ENCODE measurements at regions not wholly inside any gene's neighbourhood (a gene's known extent, or its start where the extent isn't known, plus 50 kb on each side); places are given as distances from the start of the nearest gene placed in this dataset.

- intact Hi-C loops (cut with micrococcal nuclease) = no loop called here
- no peak overlapping the region for H3K27ac Mint-ChIP-seq
- POLR2A ChIA-PET = no interaction called here
Measured at GRCh38 chr5:24783596-24783995, 138.8 kb upstream of the CDH10 start.

GRCh38 chr5:24777392-24777791, 132.6 kb upstream of the CDH10 start:
- Histone ChIP-seq H3K4me3 (ENCODE audit: low read length) (no peak overlapping the region), H3K9me3 (ENCODE audit: control insufficient read depth in 2 of 3, low read length in 3 of 3) (no peaks in the 10 kb centered on the region), H3K27ac (ENCODE audit: low read depth, low read length) (no peak overlapping the region), H3K4me1 (ENCODE audit: control insufficient read depth in 2 of 2, insufficient read depth in 2 of 2, low read length in 2 of 2) (no peaks in the 10 kb centered on the region), H3K27me3 (ENCODE audit: control insufficient read depth in 2 of 2, insufficient read depth in 2 of 2, low read length in 2 of 2) (no peaks in the 10 kb centered on the region), H3K36me3 (ENCODE audit: control insufficient read depth in 2 of 3, insufficient read depth in 3 of 3, low read length in 3 of 3) (no peaks in the 10 kb centered on the region)
- no peaks in the 10 kb centered on the region for H3K27me3 Mint-ChIP-seq
- ChIA-PET CTCF (no interaction called here), POLR2A (no interaction called here)
- DNase-seq = no peak
- no peak overlapping the region for H3K27ac Mint-ChIP-seq
- H3K9me3 Mint-ChIP-seq = peaks cover 0 to 33% (median 12%) of the 10 kb centered on the region in 11 donors
- H3K4me3 Mint-ChIP-seq = no peak overlapping the region
- intact Hi-C loops (cut with micrococcal nuclease) = no loop called here
- H3K4me1 Mint-ChIP-seq = no peaks in the 10 kb centered on the region
- no peaks in the 10 kb centered on the region for H3K36me3 Mint-ChIP-seq
- ATAC-seq = no peak

More at GRCh38 chr5:24783596-24783995, 138.8 kb upstream of the CDH10 start:
- Mint-ChIP-seq H3K9me3 (peaks cover 0 to 24% (median 7%) of the 10 kb centered on the region in 11 donors), H3K4me3 (no peak overlapping the region), H3K27me3 (no peaks in the 10 kb centered on the region), H3K4me1 (no peaks in the 10 kb centered on the region), H3K36me3 (peaks cover 0 to 4% (median 0%) of the 10 kb centered on the region in 5 donors)
- no peak for DNase-seq
- CTCF ChIA-PET = no interaction called here
- Histone ChIP-seq H3K27me3 (ENCODE audit: control insufficient read depth in 2 of 2, insufficient read depth in 2 of 2, low read length in 2 of 2) (no peaks in the 10 kb centered on the region), H3K4me1 (ENCODE audit: control insufficient read depth in 2 of 2, insufficient read depth in 2 of 2, low read length in 2 of 2) (no peaks in the 10 kb centered on the region), H3K4me3 (ENCODE audit: low read length) (no peak overlapping the region), H3K9me3 (ENCODE audit: control insufficient read depth in 2 of 3, low read length in 3 of 3) (no peaks in the 10 kb centered on the region), H3K36me3 (ENCODE audit: control insufficient read depth in 2 of 3, insufficient read depth in 3 of 3, low read length in 3 of 3) (no peaks in the 10 kb centered on the region), H3K27ac (ENCODE audit: low read depth, low read length) (no peak overlapping the region)
- no peak for ATAC-seq

GRCh38 chr5:24773261-24773660, 128.5 kb upstream of the CDH10 start:
- DNase-seq = no peak
- H3K36me3 ChIP-seq (ENCODE audit: control insufficient read depth in 2 of 3, insufficient read depth in 3 of 3, low read length in 3 of 3) = no peaks in the 10 kb centered on the region
- ChIA-PET POLR2A (no interaction called here), CTCF (no interaction called here)
- H3K4me1 Mint-ChIP-seq = peaks cover 0 to 2% (median 0%) of the 10 kb centered on the region in 7 donors
- no peak overlapping the region for H3K4me3 ChIP-seq (ENCODE audit: low read length)
- no peak overlapping the region for H3K27ac ChIP-seq (ENCODE audit: low read depth, low read length)
- H3K27me3 ChIP-seq (ENCODE audit: control insufficient read depth in 2 of 2, insufficient read depth in 2 of 2, low read length in 2 of 2) = no peaks in the 10 kb centered on the region
- ATAC-seq = no peak
- H3K27ac Mint-ChIP-seq = no peak overlapping the region
- intact Hi-C loops (cut with micrococcal nuclease) = no loop called here
- H3K4me1 ChIP-seq (ENCODE audit: control insufficient read depth in 2 of 2, insufficient read depth in 2 of 2, low read length in 2 of 2) = no peaks in the 10 kb centered on the region
- no peaks in the 10 kb centered on the region for H3K36me3 Mint-ChIP-seq
- H3K4me3 Mint-ChIP-seq = no peak overlapping the region
- H3K9me3 ChIP-seq (ENCODE audit: control insufficient read depth in 2 of 3, low read length in 3 of 3) = no peaks in the 10 kb centered on the region
- H3K27me3 Mint-ChIP-seq = no peaks in the 10 kb centered on the region
- peaks cover 3 to 35% (median 9%) of the 10 kb centered on the region in 11 donors for H3K9me3 Mint-ChIP-seq

GRCh38 chr5:24767086-24767485, 122.3 kb upstream of the CDH10 start:
- ATAC-seq = no peak
- POLR2A ChIA-PET = no interaction called here
- Histone ChIP-seq H3K9me3 (ENCODE audit: control insufficient read depth in 2 of 3, low read length in 3 of 3) (peaks cover 0 to 14% (median 0%) of the 10 kb centered on the region in 3 experiments), H3K4me3 (ENCODE audit: low read length) (no peak overlapping the region), H3K36me3 (ENCODE audit: control insufficient read depth in 2 of 3, insufficient read depth in 3 of 3, low read length in 3 of 3) (no peaks in the 10 kb centered on the region), H3K4me1 (ENCODE audit: control insufficient read depth in 2 of 2, insufficient read depth in 2 of 2, low read length in 2 of 2) (no peaks in the 10 kb centered on the region), H3K27ac (ENCODE audit: low read depth, low read length) (no peak overlapping the region), H3K27me3 (ENCODE audit: control insufficient read depth in 2 of 2, insufficient read depth in 2 of 2, low read length in 2 of 2) (no peaks in the 10 kb centered on the region)
- CTCF ChIA-PET = no interaction called here
- Mint-ChIP-seq H3K4me3 (no peak overlapping the region), H3K9me3 (peaks cover 3 to 24% (median 12%) of the 10 kb centered on the region in 11 donors), H3K27me3 (no peaks in the 10 kb centered on the region), H3K36me3 (no peaks in the 10 kb centered on the region), H3K27ac (no peak overlapping the region), H3K4me1 (peaks cover 0 to 2% (median 0%) of the 10 kb centered on the region in 7 donors)
- no peak for DNase-seq
- intact Hi-C loops (cut with micrococcal nuclease) = no loop called here

DNA sequence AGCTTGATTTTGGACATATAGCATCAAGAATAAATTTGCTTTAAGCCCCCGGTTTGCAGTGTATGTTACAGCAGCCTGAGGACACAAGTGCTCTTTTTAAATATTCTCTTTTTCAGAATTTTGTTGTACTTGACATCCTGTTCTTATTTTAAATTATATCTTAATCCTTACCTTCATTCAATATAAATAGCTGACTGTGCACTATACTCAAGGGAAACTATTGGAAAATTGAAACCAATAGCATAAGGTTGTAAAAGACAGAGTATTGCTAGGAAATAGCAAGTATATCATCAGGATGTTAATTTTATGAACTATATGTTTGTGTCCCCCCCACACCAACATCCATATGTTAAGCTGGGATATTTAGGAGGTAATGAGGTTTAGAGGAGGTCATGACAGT, 120.4 kb upstream of the CDH10 start:
- H3K36me3 Mint-ChIP-seq = no peaks in the 10 kb centered on the region
- CTCF ChIA-PET = no interaction called here
- intact Hi-C loops (cut with micrococcal nuclease) = no loop called here
- DNase-seq (no peak), ATAC-seq (no peak)
- no peaks in the 10 kb centered on the region for H3K27me3 Mint-ChIP-seq
- no peak overlapping the region for H3K27ac Mint-ChIP-seq
- no peaks in the 10 kb centered on the region for H3K4me1 ChIP-seq (ENCODE audit: control insufficient read depth in 2 of 2, insufficient read depth in 2 of 2, low read length in 2 of 2)
- no peak overlapping the region for H3K4me3 Mint-ChIP-seq
- no peaks in the 10 kb centered on the region for H3K36me3 ChIP-seq (ENCODE audit: control insufficient read depth in 2 of 3, insufficient read depth in 3 of 3, low read length in 3 of 3)
- H3K9me3 ChIP-seq (ENCODE audit: control insufficient read depth in 2 of 3, low read length in 3 of 3) = peaks cover 0 to 19% (median 0%) of the 10 kb centered on the region in 3 experiments
- H3K27me3 ChIP-seq (ENCODE audit: control insufficient read depth in 2 of 2, insufficient read depth in 2 of 2, low read length in 2 of 2) = no peaks in the 10 kb centered on the region
- H3K27ac ChIP-seq (ENCODE audit: low read depth, low read length) = no peak overlapping the region
- H3K4me3 ChIP-seq (ENCODE audit: low read length) = no peak overlapping the region
- peaks cover 3 to 26% (median 15%) of the 10 kb centered on the region in 11 donors for H3K9me3 Mint-ChIP-seq
- no peaks in the 10 kb centered on the region for H3K4me1 Mint-ChIP-seq
- POLR2A ChIA-PET = no interaction called here

DNA sequence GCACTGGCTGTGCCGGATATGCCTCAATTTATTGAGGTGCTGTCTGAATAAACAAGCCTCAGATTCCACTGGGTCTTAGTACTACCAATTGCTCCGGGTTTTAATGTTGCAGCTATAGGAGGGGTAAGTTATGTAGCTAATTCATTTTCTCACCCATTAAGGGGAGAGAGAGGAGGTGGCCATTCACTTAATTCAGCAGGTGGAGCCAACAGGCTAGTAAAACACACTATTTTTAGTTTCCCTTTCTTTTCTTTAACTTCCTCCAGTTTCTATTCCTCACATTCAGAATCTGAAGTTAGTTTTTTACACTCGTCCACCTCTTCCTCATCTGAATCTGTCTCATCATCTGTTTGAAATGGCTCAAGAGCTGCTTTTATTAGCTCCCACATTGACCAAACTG, 105.6 kb upstream of the CDH10 start:
- H3K4me1 Mint-ChIP-seq = no peaks in the 10 kb centered on the region
- Histone ChIP-seq H3K9me3 (ENCODE audit: control insufficient read depth in 2 of 3, low read length in 3 of 3) (peaks cover 0 to 7% (median 0%) of the 10 kb centered on the region in 3 experiments), H3K36me3 (ENCODE audit: control insufficient read depth in 2 of 3, insufficient read depth in 3 of 3, low read length in 3 of 3) (no peaks in the 10 kb centered on the region), H3K27ac (ENCODE audit: low read depth, low read length) (no peak overlapping the region), H3K4me1 (ENCODE audit: control insufficient read depth in 2 of 2, insufficient read depth in 2 of 2, low read length in 2 of 2) (no peaks in the 10 kb centered on the region), H3K4me3 (ENCODE audit: low read length) (no peak overlapping the region), H3K27me3 (ENCODE audit: control insufficient read depth in 2 of 2, insufficient read depth in 2 of 2, low read length in 2 of 2) (no peaks in the 10 kb centered on the region)
- ATAC-seq = no peak
- peaks cover 0 to 19% (median 13%) of the 10 kb centered on the region in 11 donors for H3K9me3 Mint-ChIP-seq
- intact Hi-C loops (cut with micrococcal nuclease) = no loop called here
- no peaks in the 10 kb centered on the region for H3K27me3 Mint-ChIP-seq
- H3K27ac Mint-ChIP-seq = no peak overlapping the region
- no peak for DNase-seq
- CTCF ChIA-PET = no interaction called here
- no peak overlapping the region for H3K4me3 Mint-ChIP-seq
- peaks cover 0 to 4% (median 0%) of the 10 kb centered on the region in 5 donors for H3K36me3 Mint-ChIP-seq
- POLR2A ChIA-PET = no interaction called here

GRCh38 chr5:24749701-24750100, 104.9 kb upstream of the CDH10 start:
- Histone ChIP-seq H3K4me3 (ENCODE audit: low read length) (no peak overlapping the region), H3K4me1 (ENCODE audit: control insufficient read depth in 2 of 2, insufficient read depth in 2 of 2, low read length in 2 of 2) (no peaks in the 10 kb centered on the region), H3K27ac (ENCODE audit: low read depth, low read length) (no peak overlapping the region), H3K27me3 (ENCODE audit: control insufficient read depth in 2 of 2, insufficient read depth in 2 of 2, low read length in 2 of 2) (no peaks in the 10 kb centered on the region), H3K36me3 (ENCODE audit: control insufficient read depth in 2 of 3, insufficient read depth in 3 of 3, low read length in 3 of 3) (no peaks in the 10 kb centered on the region), H3K9me3 (ENCODE audit: control insufficient read depth in 2 of 3, low read length in 3 of 3) (peaks cover 0 to 7% (median 0%) of the 10 kb centered on the region in 3 experiments)
- no peak overlapping the region for H3K4me3 Mint-ChIP-seq
- ChIA-PET POLR2A (no interaction called here), CTCF (no interaction called here)
- no peak overlapping the region for H3K27ac Mint-ChIP-seq
- peaks cover 0 to 4% (median 0%) of the 10 kb centered on the region in 5 donors for H3K36me3 Mint-ChIP-seq
- peaks cover 0 to 26% (median 13%) of the 10 kb centered on the region in 11 donors for H3K9me3 Mint-ChIP-seq
- intact Hi-C loops (cut with micrococcal nuclease) = no loop called here
- no peaks in the 10 kb centered on the region for H3K27me3 Mint-ChIP-seq
- DNase-seq = no peak
- H3K4me1 Mint-ChIP-seq = no peaks in the 10 kb centered on the region
- ATAC-seq = no peak

Measured in naive thymus-derived CD4-positive, alpha-beta T cell (primary cell).